PC-9 (cell line): ENCODE measurements at regions not wholly inside any gene's neighbourhood (a gene's known extent, or its start where the extent isn't known, plus 50 kb on each side); places are given as distances from the start of the nearest gene placed in this dataset.
A peak's percentile ranks its signal among the peaks of the same experiment; 100 is the strongest.

Source experiments
- BruUV-seq: library from RNA; stranded (reverse); fragments of 400-500 nt; replicated peaks from 2 replicates; lab custom pipeline; 2021; lab: Mats Ljungman, UMichigan
- CTCF ChIA-PET: fragments of 300-600 bp; sonication (Branson Sonifier 250); formaldehyde crosslinking; loops from one replicate; lab custom pipeline; 2022; ENCODE audit warnings: antibody characterized with exemption; lab: Charles Lee
- POLR2A ChIA-PET: fragments of 300-600 bp; sonication (Branson Sonifier 250); formaldehyde crosslinking; loops from one replicate; lab custom pipeline; 2022; ENCODE audit warnings: antibody characterized with exemption; ENCODE audit not compliant: unreplicated experiment; lab: Charles Lee
- DNase-seq, 2 experiments: peaks; one replicate each; pipeline versions ENCODE4 v3.0.0 to v3.0.0-alpha.2; 2015 to 2022; ENCODE audit warnings: mixed read lengths in 1 of 2
- H2AFZ ChIP-seq: fragments of 200-600 bp; sonication (generic); 2 replicates; pipeline ENCODE4 v1.8.1; 2017; ENCODE audit warnings: antibody characterized with exemption
- H3F3A ChIP-seq: fragments of 200-600 bp; sonication (generic); 2 replicates; pipeline ENCODE4 v1.8.1; 2017; ENCODE audit warnings: antibody characterized with exemption, mild to moderate bottlenecking, low read depth; ENCODE audit not compliant: insufficient read depth
- H3K27ac ChIP-seq: fragments of 200-600 bp; sonication (generic); 2 replicates; pipeline ENCODE4 v1.6.1; 2016; ENCODE audit warnings: mixed run types
- H3K27me3 ChIP-seq: fragments of 200-600 bp; sonication (generic); 2 replicates; pipeline ENCODE4 v1.6.1; 2016; ENCODE audit warnings: low read depth, mixed run types; ENCODE audit not compliant: insufficient read depth
- H3K36me3 ChIP-seq: fragments of 200-600 bp; sonication (generic); 2 replicates; pipeline ENCODE4 v1.6.1; 2016; ENCODE audit warnings: low read depth, mixed run types
- H3K4me1 ChIP-seq: fragments of 200-600 bp; sonication (generic); replicated peaks from 2 replicates; pipeline ENCODE4 v1.6.1; 2016; ENCODE audit warnings: mixed run types; ENCODE audit not compliant: insufficient read depth
- H3K4me2 ChIP-seq: fragments of 200-600 bp; sonication (generic); 2 replicates; pipeline ENCODE4 v1.6.1; 2017; ENCODE audit warnings: mixed run types
- H3K4me3 ChIP-seq: fragments of 200-600 bp; sonication (generic); 2 replicates; pipeline ENCODE4 v1.6.1; 2016; ENCODE audit warnings: mixed run types
- H3K79me2 ChIP-seq: fragments of 200-600 bp; sonication (generic); 2 replicates; pipeline ENCODE4 v1.6.1; 2017; ENCODE audit warnings: low read depth, mixed run types
- H3K9me2 ChIP-seq: fragments of 200-600 bp; sonication (generic); 2 replicates; pipeline ENCODE4 v1.8.1; 2017; ENCODE audit warnings: mild to moderate bottlenecking; ENCODE audit not compliant: insufficient read depth
- H3K9me3 ChIP-seq: fragments of 200-600 bp; sonication (generic); 2 replicates; pipeline ENCODE4 v1.8.1; 2016; ENCODE audit warnings: low read depth; ENCODE audit not compliant: insufficient read depth
- H4K20me1 ChIP-seq: fragments of 200-600 bp; sonication (generic); 2 replicates; pipeline ENCODE4 v1.8.1; 2017; ENCODE audit not compliant: insufficient read depth
- EZH2 ChIP-seq: fragments of 200-600 bp; sonication (generic); IDR thresholded peaks from 2 replicates; pipeline ENCODE4 v1.8.0; 2017; ENCODE audit warnings: antibody characterized with exemption, low read depth
- intact Hi-C: fragments of 100-400 bp; cut with micrococcal nuclease; formaldehyde crosslinking; loops from one replicate; pipeline ENCODE4 v1.10.0; 2022; ENCODE audit not compliant: unreplicated experiment
- TF ChIP-seq, protein P1 (sequence below): fragments of 200-600 bp; sonication (generic); conservative IDR thresholded peaks from 2 replicates; pipeline ENCODE4 v1.6.1; 2017; ENCODE audit warnings: mixed run types, antibody characterized with exemption, mild to moderate bottlenecking, moderate library complexity

- Histone ChIP-seq H3K9me2 (no peaks in the 10 kb centered on the region), H3K36me3 (no peaks in the 10 kb centered on the region), H3K79me2 (no peaks in the 10 kb centered on the region), H3K4me2 (no peak overlapping the region), H3K9me3 (no peaks in the 10 kb centered on the region), H2AFZ (no peak overlapping the region), H3K27me3 (no peaks in the 10 kb centered on the region), H3K4me3 (no peak overlapping the region), H3K27ac (no peak overlapping the region), H4K20me1 (no peaks in the 10 kb centered on the region), H3K4me1 (no peaks in the 10 kb centered on the region), H3F3A (no peaks in the 10 kb centered on the region)
- ChIA-PET POLR2A (no interaction called here), CTCF (no interaction called here)
- no peak for DNase-seq
- intact Hi-C loops = no loop called here
- TF ChIP-seq, protein P1, sequence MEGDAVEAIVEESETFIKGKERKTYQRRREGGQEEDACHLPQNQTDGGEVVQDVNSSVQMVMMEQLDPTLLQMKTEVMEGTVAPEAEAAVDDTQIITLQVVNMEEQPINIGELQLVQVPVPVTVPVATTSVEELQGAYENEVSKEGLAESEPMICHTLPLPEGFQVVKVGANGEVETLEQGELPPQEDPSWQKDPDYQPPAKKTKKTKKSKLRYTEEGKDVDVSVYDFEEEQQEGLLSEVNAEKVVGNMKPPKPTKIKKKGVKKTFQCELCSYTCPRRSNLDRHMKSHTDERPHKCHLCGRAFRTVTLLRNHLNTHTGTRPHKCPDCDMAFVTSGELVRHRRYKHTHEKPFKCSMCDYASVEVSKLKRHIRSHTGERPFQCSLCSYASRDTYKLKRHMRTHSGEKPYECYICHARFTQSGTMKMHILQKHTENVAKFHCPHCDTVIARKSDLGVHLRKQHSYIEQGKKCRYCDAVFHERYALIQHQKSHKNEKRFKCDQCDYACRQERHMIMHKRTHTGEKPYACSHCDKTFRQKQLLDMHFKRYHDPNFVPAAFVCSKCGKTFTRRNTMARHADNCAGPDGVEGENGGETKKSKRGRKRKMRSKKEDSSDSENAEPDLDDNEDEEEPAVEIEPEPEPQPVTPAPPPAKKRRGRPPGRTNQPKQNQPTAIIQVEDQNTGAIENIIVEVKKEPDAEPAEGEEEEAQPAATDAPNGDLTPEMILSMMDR = no peak
- no peak for TF ChIP-seq EZH2
- no TSS peak for BruUV-seq
Measured at GRCh38 chr9:115764645-115765044, 388.9 kb upstream of the PAPPA start.

- no TSS peak for BruUV-seq
- Histone ChIP-seq H3K4me3 (no peak overlapping the region), H3K9me2 (no peaks in the 10 kb centered on the region), H3K9me3 (no peaks in the 10 kb centered on the region), H4K20me1 (no peaks in the 10 kb centered on the region), H3F3A (no peaks in the 10 kb centered on the region), H3K27me3 (no peaks in the 10 kb centered on the region), H3K4me1 (no peaks in the 10 kb centered on the region), H2AFZ (0 out of 2 replicates have a peak overlapping the region, but pooled peaks have one; percentile 58), H3K79me2 (no peaks in the 10 kb centered on the region), H3K36me3 (no peaks in the 10 kb centered on the region), H3K4me2 (no peak overlapping the region), H3K27ac (no peak overlapping the region)
- no peak for DNase-seq
- POLR2A ChIA-PET = no interaction called here
- intact Hi-C loops = no loop called here
- TF ChIP-seq, protein P1 = no peak
- no peak for TF ChIP-seq EZH2
- CTCF ChIA-PET = no interaction called here
Measured at GRCh38 chr9:115765060-115765459, 388.5 kb upstream of the PAPPA start.

GRCh38 chr9:115766370-115766955 lies 387.1 kb upstream of the PAPPA start:
- no peak overlapping the region for H3K4me2 ChIP-seq
- H4K20me1 ChIP-seq = no peaks in the 10 kb centered on the region
- CTCF ChIA-PET = no interaction called here
- H3K79me2 ChIP-seq = no peaks in the 10 kb centered on the region
- TF ChIP-seq, protein P1 = no peak
- no peak for TF ChIP-seq EZH2
- no peak for DNase-seq
- H3K4me1 ChIP-seq = no peaks in the 10 kb centered on the region
- no peak overlapping the region for H2AFZ ChIP-seq
- no peak overlapping the region for H3K4me3 ChIP-seq
- H3K27me3 ChIP-seq = no peaks in the 10 kb centered on the region
- no peaks in the 10 kb centered on the region for H3F3A ChIP-seq
- no peaks in the 10 kb centered on the region for H3K36me3 ChIP-seq
- no peak overlapping the region for H3K27ac ChIP-seq
- POLR2A ChIA-PET = no interaction called here
- intact Hi-C loops = no loop called here
- no peaks in the 10 kb centered on the region for H3K9me2 ChIP-seq
- BruUV-seq = no TSS peak
- no peaks in the 10 kb centered on the region for H3K9me3 ChIP-seq
